BE2C (cell line): ENCODE measurements at regions not wholly inside any gene's neighbourhood (a gene's known extent, or its start where the extent isn't known, plus 50 kb on each side); places are given as distances from the start of the nearest gene placed in this dataset.

ENCODE experiments used
- DNase-seq: peaks from one replicate; pipeline ENCODE4 v3.0.0-alpha.2; 2020
- H3K27me3 ChIP-seq: fragments of 250-450 bp; sonication (Bioruptor Pico); 2 replicates; pipeline ENCODE4 v1.5.1; 2020; ENCODE audit warnings: mild to moderate bottlenecking
- H3K36me3 ChIP-seq: fragments of 250-450 bp; sonication (Bioruptor Pico); 2 replicates; pipeline ENCODE4 v1.5.1; 2020; ENCODE audit warnings: mild to moderate bottlenecking
- H3K4me1 ChIP-seq: fragments of 250-450 bp; sonication (Bioruptor Pico); 2 replicates; pipeline ENCODE4 v1.5.1; 2020
- H3K4me3 ChIP-seq: 2 replicates; pipeline ENCODE4 v1.5.1; 2011; ENCODE audit warnings: low read depth, low read length
- H3K9me3 ChIP-seq: fragments of 250-450 bp; sonication (Bioruptor Pico); 2 replicates; pipeline ENCODE4 v1.5.1; 2020
- CTCF ChIP-seq: IDR thresholded peaks from 2 replicates; pipeline ENCODE4 v1.5.1; 2012; ENCODE audit warnings: mild to moderate bottlenecking, low read depth, low read length

GRCh38 chr1:83083589-83084224, 915.2 kb downstream of the TTLL7 start:
- no peak for DNase-seq
- H3K27me3 ChIP-seq, result no peaks in the 10 kb centered on the region
- H3K4me3 ChIP-seq, result no peak overlapping the region
- no peaks in the 10 kb centered on the region for H3K4me1 ChIP-seq
- H3K36me3 ChIP-seq, result no peaks in the 10 kb centered on the region
- TF ChIP-seq CTCF, result no peak
- H3K9me3 ChIP-seq, result no peaks in the 10 kb centered on the region

GRCh38 chr1:83077411-83077810, 921.5 kb downstream of the TTLL7 start:
- no peaks in the 10 kb centered on the region for H3K4me1 ChIP-seq
- no peaks in the 10 kb centered on the region for H3K36me3 ChIP-seq
- no peak for TF ChIP-seq CTCF
- no peak overlapping the region for H3K4me3 ChIP-seq
- peak; percentile 3 for DNase-seq
- no peaks in the 10 kb centered on the region for H3K27me3 ChIP-seq
- H3K9me3 ChIP-seq, result no peaks in the 10 kb centered on the region

GRCh38 chr1:83075107-83075506, 923.8 kb downstream of the TTLL7 start:
- Histone ChIP-seq H3K27me3 (no peaks in the 10 kb centered on the region), H3K9me3 (no peaks in the 10 kb centered on the region), H3K4me1 (no peaks in the 10 kb centered on the region), H3K36me3 (no peaks in the 10 kb centered on the region), H3K4me3 (no peak overlapping the region)
- no peak for TF ChIP-seq CTCF
- no peak for DNase-seq

GRCh38 chr1:83067954-83068353, 931.0 kb downstream of the TTLL7 start:
- no peaks in the 10 kb centered on the region for H3K27me3 ChIP-seq

GRCh38 chr1:83065952-83066727, 932.8 kb downstream of the TTLL7 start:
- TF ChIP-seq CTCF, result no peak
- Histone ChIP-seq H3K4me3 (no peak overlapping the region), H3K36me3 (no peaks in the 10 kb centered on the region), H3K9me3 (no peaks in the 10 kb centered on the region), H3K4me1 (no peaks in the 10 kb centered on the region), H3K27me3 (no peaks in the 10 kb centered on the region)
- no peak for DNase-seq

More at GRCh38 chr1:83067954-83068353, 931.0 kb downstream of the TTLL7 start:
- DNase-seq, result no peak
- no peak overlapping the region for H3K4me3 ChIP-seq
- H3K4me1 ChIP-seq, result no peaks in the 10 kb centered on the region
- no peaks in the 10 kb centered on the region for H3K9me3 ChIP-seq
- TF ChIP-seq CTCF, result no peak
- H3K36me3 ChIP-seq, result no peaks in the 10 kb centered on the region
